Trophoblast cell (in vitro differentiated cells and primary cell): ENCODE measurements at regions not wholly inside any gene's neighbourhood (a gene's known extent, or its start where the extent isn't known, plus 50 kb on each side); places are given as distances from the start of the nearest gene placed in this dataset.

Experiments used
- DNase-seq, 2 donors: peaks; one replicate each; pipeline ENCODE4 v3.0.0-alpha.2; 2016
- H2AFZ ChIP-seq: 2 replicates; pipeline ENCODE4 v1.6.1; 2013; ENCODE audit warnings: low read length, moderate library complexity, mild to moderate bottlenecking; ENCODE audit not compliant: insufficient read depth, poor library complexity
- H2AK5ac ChIP-seq: 2 replicates; pipeline ENCODE4 v1.6.1; 2013; ENCODE audit warnings: mild to moderate bottlenecking, low read length
- H2BK120ac ChIP-seq: 2 replicates; pipeline ENCODE4 v1.6.1; 2013; ENCODE audit warnings: low read length, mild to moderate bottlenecking, moderate library complexity; ENCODE audit not compliant: insufficient read depth, poor library complexity
- H2BK12ac ChIP-seq: 2 replicates; pipeline ENCODE4 v1.6.1; 2013; ENCODE audit warnings: mild to moderate bottlenecking, low read length, moderate library complexity
- H2BK5ac ChIP-seq: 2 replicates; pipeline ENCODE4 v1.6.1; 2013; ENCODE audit warnings: low read length, low read depth, moderate library complexity, mild to moderate bottlenecking; ENCODE audit not compliant: poor library complexity
- H3K14ac ChIP-seq: 2 replicates; pipeline ENCODE4 v1.6.1; 2013; ENCODE audit warnings: mild to moderate bottlenecking, low read length
- H3K18ac ChIP-seq: 2 replicates; pipeline ENCODE4 v1.6.1; 2013; ENCODE audit warnings: mild to moderate bottlenecking, low read length
- H3K23ac ChIP-seq: 2 replicates; pipeline ENCODE4 v1.6.1; 2013; ENCODE audit warnings: low read length
- H3K27ac ChIP-seq: 2 replicates; pipeline ENCODE4 v1.5.1; 2013; ENCODE audit warnings: low read depth, mild to moderate bottlenecking, inconsistent platforms, low read length, moderate library complexity
- H3K27me3 ChIP-seq: 2 replicates; pipeline ENCODE4 v1.6.1; 2013; ENCODE audit warnings: inconsistent platforms, mild to moderate bottlenecking, low read length, moderate library complexity; ENCODE audit not compliant: insufficient read depth
- H3K36me3 ChIP-seq, 2 experiments: 1 replicate in 1 of 2; 2 replicates in 1 of 2; pipeline ENCODE4 v1.6.1; 2013; ENCODE audit warnings: low read length in 2 of 2, mild to moderate bottlenecking in 2 of 2, moderate library complexity in 1 of 2; ENCODE audit not compliant: insufficient read depth in 2 of 2, control insufficient read depth in 1 of 2
- H3K4ac ChIP-seq: 2 replicates; pipeline ENCODE4 v1.6.1; 2013; ENCODE audit warnings: low read depth, mild to moderate bottlenecking, low read length, moderate library complexity
- H3K4me1 ChIP-seq, 2 experiments: 1 replicate in 1 of 2; 2 replicates in 1 of 2; pipeline ENCODE4 v1.6.1; 2013; ENCODE audit warnings: low read length in 2 of 2, mild to moderate bottlenecking in 2 of 2, moderate library complexity in 1 of 2; ENCODE audit not compliant: insufficient read depth in 2 of 2, control insufficient read depth in 1 of 2
- H3K4me2 ChIP-seq: 2 replicates; pipeline ENCODE4 v1.6.1; 2013; ENCODE audit warnings: inconsistent platforms, mild to moderate bottlenecking, low read length, moderate library complexity
- H3K4me3 ChIP-seq: 2 replicates; pipeline ENCODE4 v1.5.1; 2013; ENCODE audit warnings: mild to moderate bottlenecking, low read depth, low read length, inconsistent platforms
- H3K79me1 ChIP-seq: one replicate; pipeline ENCODE4 v1.6.1; 2013; ENCODE audit warnings: low read length
- H3K79me2 ChIP-seq: 2 replicates; pipeline ENCODE4 v1.6.1; 2013; ENCODE audit warnings: low read length, mild to moderate bottlenecking; ENCODE audit not compliant: control insufficient read depth, insufficient read depth, poor library complexity
- H3K9ac ChIP-seq: 2 replicates; pipeline ENCODE4 v1.6.1; 2013; ENCODE audit warnings: mild to moderate bottlenecking, low read length
- H3K9me3 ChIP-seq: 2 replicates; pipeline ENCODE4 v1.6.1; 2013; ENCODE audit warnings: low read depth, mild to moderate bottlenecking, control low read depth, inconsistent platforms, low read length; ENCODE audit not compliant: insufficient read depth
- H4K12ac ChIP-seq: 2 replicates; pipeline ENCODE4 v1.6.1; 2013; ENCODE audit warnings: low read depth, mild to moderate bottlenecking, low read length, moderate library complexity
- H4K8ac ChIP-seq: 2 replicates; pipeline ENCODE4 v1.6.1; 2013; ENCODE audit warnings: low read depth, mild to moderate bottlenecking, low read length, moderate library complexity
- H4K91ac ChIP-seq: one replicate; pipeline ENCODE4 v1.6.1; 2013; ENCODE audit warnings: low read depth, mild to moderate bottlenecking, low read length, moderate library complexity
- whole genome bisulfite sequencing: extraction: QIAGEN DNeasy Blood & Tissue Kit; methylation state at CpG from one replicate; pipeline ENCODE4 v1.1.7; 2013; ENCODE audit warnings: missing lambda C conversion rate; ENCODE audit not compliant: insufficient read length, insufficient coverage; ENCODE audit errors: extremely low coverage; 5-methylcytosine and 5-hydroxymethylcytosine counted together

DNA sequence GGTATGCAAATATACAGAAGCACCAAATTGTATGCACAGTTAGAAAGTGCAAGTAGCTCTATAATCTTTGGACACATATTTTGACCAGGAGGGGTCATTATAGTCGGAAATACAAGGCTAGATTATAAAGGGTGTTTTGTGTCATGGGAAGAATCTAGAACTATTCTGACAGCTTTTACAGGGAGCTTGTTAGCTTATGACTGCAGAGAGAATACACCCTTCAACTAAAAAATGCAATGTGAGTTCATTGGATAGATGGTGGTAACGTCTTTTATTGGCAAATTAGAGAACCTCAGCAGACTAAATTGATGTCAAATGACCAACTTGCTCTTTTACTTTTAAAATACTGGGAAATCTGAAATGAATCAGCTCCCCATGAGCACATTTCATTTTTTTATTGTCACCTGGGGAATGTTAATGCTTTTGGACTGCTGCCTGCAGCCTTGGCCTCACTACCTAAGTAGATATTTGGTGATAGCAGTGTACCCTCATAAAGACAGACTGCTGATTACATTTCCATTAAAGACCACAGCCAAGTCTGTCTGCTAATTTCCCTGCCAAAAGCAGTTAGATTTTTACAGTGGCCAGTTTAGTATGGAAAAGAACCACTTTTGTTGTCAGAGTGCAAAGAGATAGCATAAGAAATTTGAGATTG lies 515.9 kb upstream of the DPPA4 start:
- Histone ChIP-seq H3K27ac (no peak overlapping the region), H3K4me3 (no peak overlapping the region), H3K9me3 (peaks cover 4% of the 10 kb centered on the region), H3K36me3 (no peaks in the 10 kb centered on the region), H3K27me3 (no peaks in the 10 kb centered on the region), H2AK5ac (no peak overlapping the region), H3K23ac (no peak overlapping the region), H3K4ac (no peak overlapping the region), H4K12ac (no peak overlapping the region), H2BK5ac (no peak overlapping the region), H4K8ac (no peak overlapping the region), H3K79me2 (no peaks in the 10 kb centered on the region), H2BK120ac (no peak overlapping the region), H2BK12ac (no peak overlapping the region), H3K4me2 (no peak overlapping the region), H3K4me1 (no peaks in the 10 kb centered on the region), H3K9ac (no peak overlapping the region), H2AFZ (no peak overlapping the region), H3K14ac (no peak overlapping the region), H3K79me1 (no peaks in the 10 kb centered on the region), H4K91ac (no peak overlapping the region), H3K18ac (no peak overlapping the region)
- DNase-seq: no peak
- no CpG with 5 or more reads among the region's 2 CpGs for WGBS

GRCh38 chr3:109863701-109864100 lies 526.4 kb upstream of the DPPA4 start:
- Histone ChIP-seq H3K9ac (no peak overlapping the region), H3K79me2 (no peaks in the 10 kb centered on the region), H3K79me1 (no peaks in the 10 kb centered on the region), H2AK5ac (no peak overlapping the region), H4K8ac (no peak overlapping the region), H2BK12ac (no peak overlapping the region), H3K4me2 (no peak overlapping the region), H3K27ac (no peak overlapping the region), H4K91ac (no peak overlapping the region), H3K27me3 (no peaks in the 10 kb centered on the region), H3K23ac (no peak overlapping the region), H3K18ac (no peak overlapping the region), H2BK120ac (no peak overlapping the region), H3K9me3 (no peaks in the 10 kb centered on the region), H3K36me3 (no peaks in the 10 kb centered on the region), H3K4ac (no peak overlapping the region), H3K4me1 (no peaks in the 10 kb centered on the region), H2AFZ (no peak overlapping the region), H4K12ac (no peak overlapping the region), H3K14ac (no peak overlapping the region), H3K4me3 (no peak overlapping the region), H2BK5ac (no peak overlapping the region)
- no CpG with 5 or more reads among the region's 1 CpG for WGBS
- DNase-seq: no peak

DNA sequence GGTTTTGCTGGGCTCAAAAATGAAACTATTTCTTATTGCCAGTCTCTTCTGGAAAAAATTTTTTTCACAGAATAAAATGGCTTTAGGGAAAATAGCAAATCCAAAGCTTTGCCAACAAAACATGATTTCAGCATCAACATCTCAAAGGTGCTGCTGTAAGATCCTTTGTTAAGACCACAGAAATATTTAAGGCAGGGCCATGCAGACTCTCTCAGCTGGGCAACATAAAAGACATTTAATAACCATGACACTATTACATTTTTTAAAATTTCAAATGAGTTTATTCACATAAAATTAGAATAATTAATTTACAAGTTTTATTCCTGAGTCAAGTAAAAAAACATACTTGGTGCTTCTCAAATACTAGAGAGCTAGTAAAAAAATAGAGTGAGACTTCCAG lies 527.1 kb upstream of the DPPA4 start:
- Histone ChIP-seq H3K4ac (no peak overlapping the region), H2BK5ac (no peak overlapping the region), H3K4me1 (no peaks in the 10 kb centered on the region), H3K14ac (no peak overlapping the region), H4K91ac (no peak overlapping the region), H4K12ac (no peak overlapping the region), H3K4me2 (no peak overlapping the region), H3K79me2 (no peaks in the 10 kb centered on the region), H3K9me3 (no peaks in the 10 kb centered on the region), H2AFZ (no peak overlapping the region), H3K18ac (no peak overlapping the region), H3K79me1 (no peaks in the 10 kb centered on the region), H3K4me3 (no peak overlapping the region), H4K8ac (no peak overlapping the region), H3K23ac (no peak overlapping the region), H2AK5ac (no peak overlapping the region), H2BK12ac (no peak overlapping the region), H3K27me3 (no peaks in the 10 kb centered on the region), H3K36me3 (no peaks in the 10 kb centered on the region), H3K27ac (no peak overlapping the region), H3K9ac (no peak overlapping the region), H2BK120ac (no peak overlapping the region)
- DNase-seq: no peak

- no peak for DNase-seq
- H3K23ac ChIP-seq: no peak overlapping the region
- no peaks in the 10 kb centered on the region for H3K79me1 ChIP-seq
- H3K18ac ChIP-seq: no peak overlapping the region
- H2AK5ac ChIP-seq: no peak overlapping the region
- no peaks in the 10 kb centered on the region for H3K27me3 ChIP-seq
- no peak overlapping the region for H2AFZ ChIP-seq
- H2BK12ac ChIP-seq: no peak overlapping the region
- H4K12ac ChIP-seq: no peak overlapping the region
- no peak overlapping the region for H3K4me2 ChIP-seq
- H4K8ac ChIP-seq: no peak overlapping the region
- no peak overlapping the region for H4K91ac ChIP-seq
- no peaks in the 10 kb centered on the region for H3K36me3 ChIP-seq
- no peak overlapping the region for H3K4ac ChIP-seq
- no peak overlapping the region for H2BK120ac ChIP-seq
- no peaks in the 10 kb centered on the region for H3K9me3 ChIP-seq
- H3K27ac ChIP-seq: no peak overlapping the region
- H3K79me2 ChIP-seq: no peaks in the 10 kb centered on the region
- H2BK5ac ChIP-seq: no peak overlapping the region
- H3K14ac ChIP-seq: no peak overlapping the region
- H3K4me1 ChIP-seq: no peaks in the 10 kb centered on the region
- no peak overlapping the region for H3K4me3 ChIP-seq
- H3K9ac ChIP-seq: no peak overlapping the region
Measured at GRCh38 chr3:109869586-109869985, 532.2 kb upstream of the DPPA4 start.
